ENCODE measurements at regions not wholly inside any gene's neighbourhood (a gene's known extent, or its start where the extent isn't known, plus 50 kb on each side); places are given as distances from the start of the nearest gene placed in this dataset.

DNA sequence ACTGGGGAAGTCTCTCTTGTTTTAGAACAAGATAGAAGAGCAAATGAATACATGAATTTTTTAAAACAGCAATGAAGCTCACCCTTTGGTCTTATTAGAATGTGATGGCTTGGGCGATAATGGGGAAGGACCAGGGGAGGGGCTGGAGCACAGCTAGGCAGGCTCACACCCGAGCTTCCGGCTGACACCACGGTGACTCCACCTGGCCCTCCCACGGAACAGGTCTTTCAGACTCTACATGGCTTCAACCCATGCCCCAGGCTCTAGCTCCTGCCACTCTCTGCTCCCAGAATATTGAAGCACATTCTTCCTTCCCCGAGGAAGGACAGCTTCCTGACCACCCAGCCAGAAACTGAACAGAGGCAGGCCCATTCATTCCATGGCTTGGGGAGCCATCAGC lies 127.5 kb upstream of the AGAP1 start:
- DNase-seq (ENCODE audit: low spot score in 2 of 2), result no peak
- intact Hi-C loops (cut with DNase I; ENCODE audit: low total_unique reads), result no loop called here
- 38 to 40% methylated on average over 6 of the region's 6 CpGs for WGBS, 2 donors
- no peak for TF ChIP-seq POLR2A (IDR thresholded peaks at IDR 0.05)
- TF ChIP-seq, protein P1, sequence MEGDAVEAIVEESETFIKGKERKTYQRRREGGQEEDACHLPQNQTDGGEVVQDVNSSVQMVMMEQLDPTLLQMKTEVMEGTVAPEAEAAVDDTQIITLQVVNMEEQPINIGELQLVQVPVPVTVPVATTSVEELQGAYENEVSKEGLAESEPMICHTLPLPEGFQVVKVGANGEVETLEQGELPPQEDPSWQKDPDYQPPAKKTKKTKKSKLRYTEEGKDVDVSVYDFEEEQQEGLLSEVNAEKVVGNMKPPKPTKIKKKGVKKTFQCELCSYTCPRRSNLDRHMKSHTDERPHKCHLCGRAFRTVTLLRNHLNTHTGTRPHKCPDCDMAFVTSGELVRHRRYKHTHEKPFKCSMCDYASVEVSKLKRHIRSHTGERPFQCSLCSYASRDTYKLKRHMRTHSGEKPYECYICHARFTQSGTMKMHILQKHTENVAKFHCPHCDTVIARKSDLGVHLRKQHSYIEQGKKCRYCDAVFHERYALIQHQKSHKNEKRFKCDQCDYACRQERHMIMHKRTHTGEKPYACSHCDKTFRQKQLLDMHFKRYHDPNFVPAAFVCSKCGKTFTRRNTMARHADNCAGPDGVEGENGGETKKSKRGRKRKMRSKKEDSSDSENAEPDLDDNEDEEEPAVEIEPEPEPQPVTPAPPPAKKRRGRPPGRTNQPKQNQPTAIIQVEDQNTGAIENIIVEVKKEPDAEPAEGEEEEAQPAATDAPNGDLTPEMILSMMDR (IDR thresholded peaks at IDR 0.05), result no peak
- no peak overlapping the region for H3K4me3 ChIP-seq (ENCODE audit: low read depth, poor library complexity, severe bottlenecking)

DNA sequence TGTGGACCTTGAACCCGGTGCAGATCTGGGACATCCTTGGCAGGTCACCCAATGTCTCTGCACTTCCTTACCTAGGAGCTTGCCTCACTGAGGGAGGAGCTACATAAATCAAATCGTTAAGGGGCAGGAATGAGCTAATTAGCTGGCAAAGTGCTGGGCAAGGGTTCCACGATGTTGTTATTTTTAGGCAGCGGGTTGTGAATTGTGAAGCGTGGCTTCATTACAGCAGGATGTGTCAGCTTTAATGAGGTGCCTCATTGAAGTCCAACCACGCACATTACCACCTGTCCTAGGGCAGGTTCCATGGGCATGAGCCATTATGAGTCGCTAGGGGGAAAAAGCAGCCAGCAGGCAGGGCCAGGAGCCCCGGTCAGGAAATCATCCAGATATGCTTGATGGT lies 127.0 kb upstream of the AGAP1 start:
- 30 to 39% methylated on average over 8 of the region's 8 CpGs for WGBS, 2 donors
- intact Hi-C loops (cut with DNase I; ENCODE audit: low total_unique reads), result no loop called here
- DNase-seq (ENCODE audit: low spot score in 2 of 2), result no peak
- TF ChIP-seq POLR2A (IDR thresholded peaks at IDR 0.05), result no peak
- TF ChIP-seq, protein P1 (IDR thresholded peaks at IDR 0.05), result no peak
- H3K4me3 ChIP-seq (ENCODE audit: low read depth, poor library complexity, severe bottlenecking), result no peak overlapping the region

DNA sequence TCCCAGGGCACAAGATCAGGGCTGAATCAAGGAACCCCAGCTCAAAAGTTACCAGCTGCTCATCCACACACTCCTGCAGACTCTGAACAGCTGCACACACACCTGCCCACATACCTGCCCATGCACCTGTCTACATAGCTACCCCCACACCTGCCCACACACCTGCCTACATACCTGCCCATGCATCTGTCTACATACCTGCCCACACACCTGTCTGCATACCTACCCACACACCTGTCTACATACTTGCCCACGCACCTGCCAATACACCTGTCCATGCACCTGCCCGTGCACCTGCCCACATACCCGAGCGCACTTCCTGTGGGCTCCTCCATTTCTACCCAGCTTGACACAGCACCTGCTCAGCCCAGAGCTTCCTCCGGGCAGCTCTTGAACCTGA lies 122.8 kb upstream of the AGAP1 start:
- H3K4me3 ChIP-seq (ENCODE audit: low read depth, poor library complexity, severe bottlenecking), result no peak overlapping the region
- TF ChIP-seq, protein P1 (IDR thresholded peaks at IDR 0.05), result no peak
- no peak for TF ChIP-seq POLR2A (IDR thresholded peaks at IDR 0.05)
- intact Hi-C loops (cut with DNase I; ENCODE audit: low total_unique reads), result no loop called here
- WGBS, 2 donors, result 82 to 85% methylated on average over 5 of the region's 5 CpGs
- no peak for DNase-seq (ENCODE audit: low spot score in 2 of 2)

DNA sequence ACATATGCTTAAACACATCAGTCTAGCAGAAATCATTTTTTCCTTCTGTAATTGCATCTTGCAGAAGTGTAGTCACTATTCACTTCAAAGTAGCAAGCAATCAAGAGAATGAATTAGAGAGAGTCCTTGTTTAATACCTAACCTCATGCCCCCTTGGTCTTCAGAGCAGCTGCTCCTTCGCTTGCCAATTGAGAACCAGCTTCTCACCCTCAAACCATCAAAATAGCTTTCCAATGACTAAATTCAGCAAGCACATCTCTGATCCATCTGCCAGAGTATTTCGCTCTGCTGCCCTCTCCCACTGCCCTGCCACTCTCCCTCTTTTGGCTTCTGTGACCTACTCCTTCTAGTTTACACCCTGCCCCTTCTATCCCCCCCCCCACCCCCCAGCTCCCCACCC lies 120.7 kb upstream of the AGAP1 start:
- 82 to 86% methylated on average over 2 of the region's 2 CpGs for WGBS, 2 donors
- no peak overlapping the region for H3K4me3 ChIP-seq (ENCODE audit: low read depth, poor library complexity, severe bottlenecking)
- TF ChIP-seq, protein P1 (IDR thresholded peaks at IDR 0.05), result no peak
- no peak for TF ChIP-seq POLR2A (IDR thresholded peaks at IDR 0.05)
- intact Hi-C loops (cut with DNase I; ENCODE audit: low total_unique reads), result no loop called here
- no peak for DNase-seq (ENCODE audit: low spot score in 2 of 2)

DNA sequence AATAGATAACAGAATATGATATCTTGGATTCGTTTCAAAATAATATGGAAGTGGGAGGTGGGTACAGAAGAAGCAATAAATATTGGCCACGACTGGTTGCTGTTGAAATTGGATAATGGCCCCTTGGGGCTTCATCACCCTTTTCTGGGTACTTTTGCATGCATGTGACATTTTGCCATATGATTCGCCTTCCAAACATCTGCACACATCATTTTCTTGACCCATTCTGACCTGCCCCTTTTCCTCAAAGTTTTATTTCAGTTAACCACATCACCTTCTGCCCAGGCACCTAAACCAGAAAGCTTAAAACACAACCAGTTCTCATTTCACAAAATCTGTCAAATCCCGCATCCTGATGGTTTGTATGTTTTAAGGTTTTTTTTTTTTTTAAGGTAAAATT lies 116.7 kb upstream of the AGAP1 start:
- intact Hi-C loops (cut with DNase I; ENCODE audit: low total_unique reads), result no loop called here
- no peak overlapping the region for H3K4me3 ChIP-seq (ENCODE audit: low read depth, poor library complexity, severe bottlenecking)
- TF ChIP-seq, protein P1 (IDR thresholded peaks at IDR 0.05), result no peak
- TF ChIP-seq POLR2A (IDR thresholded peaks at IDR 0.05), result no peak
- no peak for DNase-seq (ENCODE audit: low spot score in 2 of 2)
- 51 to 59% methylated on average over 4 of the region's 4 CpGs for WGBS, 2 donors

DNA sequence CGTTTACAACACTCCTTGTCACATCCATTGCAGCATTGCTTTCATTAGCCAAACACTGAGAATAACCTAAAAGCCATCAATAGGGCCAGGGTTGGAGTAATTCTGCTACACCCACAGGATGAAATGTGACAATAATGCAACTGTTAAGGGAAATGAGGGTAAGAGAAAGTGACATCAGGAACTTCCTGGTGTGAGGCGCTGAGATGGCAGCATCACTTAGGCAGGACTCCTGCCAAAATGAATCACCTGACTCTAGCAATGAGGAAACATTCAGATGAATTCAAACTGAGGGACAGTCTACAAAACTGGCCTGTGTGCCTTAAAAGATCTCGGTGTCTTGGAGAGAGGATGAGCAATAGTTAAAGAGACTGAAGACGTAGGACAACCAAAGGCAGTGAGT lies 115.6 kb upstream of the AGAP1 start:
- TF ChIP-seq, protein P1 (IDR thresholded peaks at IDR 0.05), result no peak
- TF ChIP-seq POLR2A (IDR thresholded peaks at IDR 0.05), result no peak
- no peak for DNase-seq (ENCODE audit: low spot score in 2 of 2)
- intact Hi-C loops (cut with DNase I; ENCODE audit: low total_unique reads), result no loop called here
- no peak overlapping the region for H3K4me3 ChIP-seq (ENCODE audit: low read depth, poor library complexity, severe bottlenecking)
- 35 to 54% methylated on average over 4 of the region's 4 CpGs for WGBS, 2 donors
